ENCODE measurements at regions not wholly inside any gene's neighbourhood (a gene's known extent, or its start where the extent isn't known, plus 50 kb on each side); places are given as distances from the start of the nearest gene placed in this dataset.
"Not testable (repeated sequence)": the region's sequence is repeated elsewhere in the genome, so short reads cannot be mapped to it uniquely, and the experiment has no call there.

DNA sequence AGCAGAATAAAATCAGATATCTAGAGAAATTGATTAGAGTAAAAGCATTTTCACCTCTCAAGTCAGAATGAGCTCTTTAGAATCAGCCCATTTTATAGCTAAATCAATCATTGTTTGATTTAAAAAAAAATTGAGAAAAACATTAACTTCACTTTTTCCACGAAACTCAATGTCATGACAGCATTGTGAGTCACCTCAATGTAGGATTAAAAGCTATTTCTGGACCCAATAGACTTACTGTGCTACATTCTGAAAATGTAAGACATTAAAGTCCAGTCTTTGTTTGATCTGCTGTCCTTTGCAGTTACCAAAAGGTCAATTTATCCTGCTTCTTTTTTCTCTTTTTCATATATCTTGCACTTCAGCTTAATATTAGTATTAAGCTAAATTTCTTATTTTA, 519.4 kb upstream of the ZNF337 start:
- peak; percentile 47 for DNase-seq (ENCODE audit: low read depth)

DNA sequence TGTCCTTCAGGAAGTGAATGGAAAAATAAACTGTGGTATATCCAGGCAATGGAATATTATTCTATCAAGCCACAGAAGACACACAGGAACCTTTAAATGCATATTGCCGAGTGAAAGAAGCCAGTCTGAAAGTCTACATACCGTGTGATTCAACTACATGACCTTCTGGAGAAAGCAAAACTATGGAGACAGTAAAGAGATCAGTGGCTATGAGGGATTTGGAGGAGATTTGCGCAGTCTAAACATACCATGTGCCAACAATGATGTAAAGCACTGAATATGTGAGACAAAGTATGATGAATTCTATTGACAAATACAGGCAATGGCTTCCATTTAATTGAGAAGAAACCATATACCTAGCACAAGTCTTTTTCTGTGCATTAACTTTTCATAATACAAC, 518.3 kb upstream of the ZNF337 start:
- DNase-seq (ENCODE audit: low read depth) = peak; percentile 46

DNA sequence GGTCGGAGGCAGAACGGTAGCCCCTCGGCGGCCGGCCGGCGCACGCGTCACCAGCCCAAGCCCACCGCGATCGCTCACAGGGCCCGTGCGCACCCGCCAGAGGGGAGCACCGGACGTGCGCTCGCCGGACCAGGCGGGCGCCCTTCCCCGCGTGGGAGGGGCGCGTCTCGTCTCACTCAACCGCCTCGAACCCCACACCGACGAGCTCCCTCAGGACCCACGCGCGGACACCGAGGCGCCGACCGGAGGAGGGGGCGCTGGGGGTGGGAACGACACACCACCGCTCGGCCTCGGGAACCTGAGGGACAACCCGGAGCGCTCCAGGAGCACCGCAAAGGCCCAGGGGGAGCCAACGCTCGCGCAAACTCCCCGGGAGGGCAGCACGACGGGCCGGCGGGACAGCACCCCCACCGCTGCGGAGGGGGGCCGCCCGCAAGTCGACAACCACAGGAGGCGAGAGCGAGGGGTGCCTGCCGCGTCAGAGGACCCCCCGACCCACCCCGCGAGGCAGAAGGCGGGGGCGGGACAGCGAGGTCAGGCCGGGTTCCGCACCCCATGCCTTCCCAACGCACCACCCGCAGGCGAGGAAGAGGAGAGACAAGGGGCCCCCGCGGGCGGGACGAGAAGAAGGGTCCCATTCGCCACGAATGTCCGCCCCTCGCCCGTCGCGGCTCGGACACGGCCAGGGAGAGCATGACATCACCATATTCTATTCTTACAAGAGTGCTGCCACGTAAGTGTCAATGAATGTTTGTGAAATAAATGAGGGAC, 512.7 kb upstream of the ZNF337 start:
- DNase-seq (ENCODE audit: low read depth) = peak; percentile 15

DNA sequence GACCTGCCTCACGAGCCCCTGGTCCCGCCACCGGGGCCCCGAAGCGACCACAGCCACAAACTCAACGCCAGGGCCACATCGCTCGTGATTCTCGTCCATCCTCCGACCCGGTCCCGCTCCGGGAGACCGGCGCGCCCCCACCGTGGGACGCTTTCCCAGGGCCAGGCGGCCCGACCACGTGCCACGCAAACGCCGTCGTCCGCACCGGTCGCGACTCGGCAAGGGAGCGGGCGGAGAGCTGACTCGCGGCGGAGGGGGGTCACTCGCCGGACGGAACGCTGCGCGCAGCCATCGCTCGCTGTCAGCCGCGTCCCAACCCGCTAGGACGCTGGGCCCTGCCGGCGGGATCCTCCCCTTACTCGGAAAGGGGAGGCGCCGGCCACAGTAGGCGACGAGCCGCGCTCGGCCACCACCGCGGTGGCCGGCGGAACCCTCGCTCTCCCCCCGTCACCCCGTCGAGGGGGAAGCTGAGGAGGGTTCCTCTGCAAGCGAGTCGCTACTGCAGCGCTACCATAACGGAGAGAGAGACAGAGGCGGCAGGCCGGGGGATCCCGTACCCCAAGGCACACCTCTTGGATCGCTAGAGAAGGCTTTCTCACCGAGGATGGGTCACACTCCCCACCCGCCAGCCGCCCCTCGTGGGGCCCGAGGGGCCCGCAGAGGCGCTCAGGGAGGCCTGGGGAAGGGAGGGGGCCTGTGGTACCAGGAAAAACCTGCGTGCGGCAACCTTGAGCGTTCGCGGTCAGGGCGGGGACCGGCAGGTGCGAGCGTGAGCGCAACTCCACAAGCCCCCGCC, 511.8 kb upstream of the ZNF337 start:
- DNase-seq (ENCODE audit: low read depth) = no peak

DNA sequence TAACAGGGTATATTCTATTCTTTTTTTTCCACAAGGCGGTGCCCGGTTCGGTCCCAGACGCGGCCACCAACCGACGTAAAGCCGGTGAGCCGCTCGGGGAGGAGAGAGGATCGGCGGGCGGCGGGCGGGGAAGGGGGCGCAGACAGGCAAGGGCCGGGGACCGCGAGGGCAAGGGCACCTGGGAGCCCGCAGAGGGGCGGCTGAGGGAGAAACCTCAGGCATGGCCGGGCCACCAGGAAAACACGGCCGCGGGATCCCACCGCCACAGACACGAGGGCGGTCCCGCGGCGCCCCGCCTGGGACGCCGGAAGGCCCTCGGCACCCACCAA, 511.3 kb upstream of the ZNF337 start:
- not testable (repeated sequence) for DNase-seq (ENCODE audit: low read depth)

DNA sequence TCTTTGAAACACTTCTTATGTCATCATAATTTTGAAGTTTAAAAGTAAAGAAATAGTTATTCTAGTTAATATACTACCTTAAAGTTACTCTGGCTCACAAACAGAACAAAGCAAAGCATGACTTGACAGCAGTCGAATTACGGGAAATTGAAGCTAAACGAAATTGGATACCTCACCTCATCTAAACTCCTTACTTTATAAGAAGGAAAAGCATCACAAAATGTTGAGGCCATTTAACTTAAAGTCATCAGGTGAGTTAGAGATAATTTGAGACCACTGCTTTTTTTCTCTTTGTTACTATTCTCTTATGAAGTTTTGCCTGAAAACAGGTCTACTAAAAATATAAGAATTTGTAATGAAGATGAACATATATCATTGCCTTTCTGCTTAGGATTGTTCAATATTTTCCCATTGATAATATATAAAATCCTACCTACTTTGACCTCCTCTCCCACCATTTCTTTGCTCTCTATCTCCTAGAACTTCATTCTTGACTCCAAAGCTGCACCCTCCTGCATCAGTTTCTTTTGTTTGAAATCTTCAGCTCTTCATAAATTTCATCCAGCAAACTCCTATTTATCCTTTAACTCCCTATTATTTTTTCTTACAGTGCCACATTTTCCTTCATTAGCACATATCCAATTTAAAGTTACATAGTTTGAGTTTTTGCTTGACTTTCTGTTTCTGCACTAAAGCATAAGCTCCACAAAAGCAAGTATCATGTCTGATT, 510.7 kb upstream of the ZNF337 start:
- no peak for DNase-seq (ENCODE audit: low read depth)

DNA sequence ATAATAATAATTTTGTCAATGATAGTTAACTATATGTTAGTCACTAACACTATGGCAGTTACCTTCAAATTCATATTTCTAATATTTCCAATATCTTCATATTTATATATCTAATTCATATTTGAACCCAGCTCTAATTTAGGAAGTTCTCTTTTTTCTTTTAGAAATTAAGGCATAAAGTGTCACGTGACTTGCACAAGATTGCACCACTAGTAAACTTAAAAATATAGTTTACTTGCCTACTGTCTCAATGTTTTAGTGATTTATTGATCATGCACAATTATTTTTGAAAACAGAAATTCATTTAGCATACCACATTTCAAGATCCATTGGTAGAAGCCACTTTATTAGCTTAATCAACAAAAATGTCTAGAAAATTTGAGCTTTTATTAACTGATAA, 508.7 kb upstream of the ZNF337 start:
- no peak for DNase-seq (ENCODE audit: low read depth)

DNA sequence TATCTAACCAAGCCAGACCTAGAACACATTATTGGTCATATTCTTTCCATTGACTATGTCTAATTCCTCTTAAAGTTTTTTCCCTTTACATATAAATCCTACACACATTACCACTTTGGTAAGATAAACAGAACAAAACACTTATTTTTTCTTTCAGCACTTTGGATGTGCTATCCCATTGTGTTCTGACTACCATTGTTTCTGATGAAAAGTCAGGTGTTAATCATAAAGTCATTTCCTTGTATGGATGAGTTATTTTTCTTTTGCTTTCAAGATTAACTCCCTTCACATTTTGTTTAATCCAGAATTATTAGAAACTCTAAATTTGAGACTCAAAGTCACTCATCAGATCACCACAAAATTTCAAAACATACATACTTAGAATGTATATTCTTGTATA, 504.4 kb upstream of the ZNF337 start:
- DNase-seq (ENCODE audit: low read depth) = not testable (repeated sequence)

DNA sequence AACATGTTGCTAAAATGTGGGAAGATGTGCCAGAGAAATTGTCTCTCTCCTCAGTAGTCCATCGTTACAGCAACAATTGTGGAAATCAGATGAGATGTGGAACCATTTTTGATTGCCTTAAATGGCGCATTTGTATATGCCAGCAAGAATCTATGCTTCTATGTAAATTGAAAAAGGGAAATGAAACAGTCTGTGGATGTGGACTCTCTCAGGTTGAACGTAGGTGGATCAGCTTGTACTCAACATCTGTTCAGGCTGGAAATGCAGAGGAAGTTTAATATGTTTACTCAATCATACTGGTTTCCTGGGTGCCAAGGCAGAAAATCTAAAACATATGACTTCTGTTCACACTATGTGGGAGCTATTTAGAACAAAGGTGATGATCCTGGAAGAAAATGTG, 490.7 kb upstream of the ZNF337 start:
- DNase-seq (ENCODE audit: low read depth) = not testable (repeated sequence)

DNA sequence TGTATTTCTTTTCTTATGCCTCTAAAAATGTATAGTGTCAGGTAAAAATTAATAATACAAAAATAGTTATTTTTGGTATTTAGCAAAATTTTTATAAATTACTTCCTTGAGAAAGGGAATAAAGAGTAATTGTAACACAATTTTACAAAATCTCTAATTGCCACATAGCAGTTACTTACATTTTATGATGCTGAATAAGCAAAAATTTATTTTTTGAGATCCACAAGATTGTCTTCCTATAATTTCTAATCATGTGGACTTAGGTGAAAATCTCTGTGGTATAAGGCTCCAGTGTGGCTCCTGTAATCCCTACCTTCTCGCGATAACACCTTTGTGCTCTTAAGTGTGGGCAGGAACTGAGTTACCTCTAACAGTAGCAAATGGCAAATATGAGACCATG, 487.1 kb upstream of the ZNF337 start:
- DNase-seq (ENCODE audit: low read depth) = not testable (repeated sequence)

DNA sequence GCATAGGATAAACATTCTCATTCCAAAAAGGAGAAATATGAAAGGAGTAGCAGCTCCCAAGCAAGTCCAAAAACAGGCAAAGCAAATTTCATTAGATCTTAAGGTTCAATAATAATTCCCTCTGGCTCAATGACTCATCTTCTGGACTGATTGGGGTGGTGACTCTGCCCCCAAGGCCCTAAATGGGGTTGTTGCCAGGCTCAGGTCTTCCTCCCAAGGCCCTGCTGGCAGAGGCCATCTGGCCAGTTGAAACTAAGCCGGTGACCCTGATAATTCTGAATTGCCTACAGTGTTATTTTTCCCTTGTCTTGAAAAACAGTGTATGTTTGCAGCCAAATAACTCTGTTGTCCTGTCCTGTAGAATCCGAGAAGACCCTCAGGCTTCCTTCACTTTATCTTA, 484.7 kb upstream of the ZNF337 start:
- DNase-seq (ENCODE audit: low read depth) = not testable (repeated sequence)

DNA sequence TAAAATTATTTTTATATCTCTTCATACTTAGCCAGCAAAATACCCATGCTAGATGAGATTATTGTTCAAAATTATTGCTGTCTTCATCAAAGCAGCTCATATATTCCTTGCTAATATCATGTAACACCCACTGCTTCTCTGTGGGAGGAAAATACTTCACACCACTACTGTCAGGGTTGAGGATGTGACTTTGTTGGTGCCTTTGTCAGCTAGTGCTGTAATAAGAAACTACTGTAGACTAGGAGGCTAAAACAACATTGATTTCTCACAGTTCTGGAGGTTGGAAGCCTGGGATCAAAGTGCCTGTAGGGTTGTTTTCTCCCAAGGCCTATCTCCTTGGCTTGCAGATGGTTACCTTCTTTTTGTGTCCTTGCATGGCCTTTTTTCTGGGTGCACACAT, 475.2 kb upstream of the ZNF337 start:
- not testable (repeated sequence) for DNase-seq (ENCODE audit: low read depth)

DNA sequence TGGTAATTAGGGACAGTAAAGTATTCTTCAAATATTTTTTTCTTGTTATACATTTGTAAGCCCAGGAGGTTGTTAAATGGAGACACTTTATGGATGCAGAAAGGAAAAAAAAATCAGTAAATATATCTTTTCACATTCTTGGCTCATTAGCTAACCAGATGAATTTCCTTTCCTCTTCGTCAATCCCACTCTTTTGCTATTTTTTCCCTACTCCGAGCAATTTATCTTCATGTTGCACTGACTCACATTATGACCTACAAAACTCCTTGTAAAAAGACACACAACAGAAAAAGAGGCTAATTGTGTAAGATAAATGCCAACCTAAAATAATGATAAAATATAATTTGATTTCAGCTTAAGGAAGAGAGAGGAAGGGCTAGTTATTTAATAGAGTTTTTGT, 472.9 kb upstream of the ZNF337 start:
- DNase-seq (ENCODE audit: low read depth) = peak; percentile 81

DNA sequence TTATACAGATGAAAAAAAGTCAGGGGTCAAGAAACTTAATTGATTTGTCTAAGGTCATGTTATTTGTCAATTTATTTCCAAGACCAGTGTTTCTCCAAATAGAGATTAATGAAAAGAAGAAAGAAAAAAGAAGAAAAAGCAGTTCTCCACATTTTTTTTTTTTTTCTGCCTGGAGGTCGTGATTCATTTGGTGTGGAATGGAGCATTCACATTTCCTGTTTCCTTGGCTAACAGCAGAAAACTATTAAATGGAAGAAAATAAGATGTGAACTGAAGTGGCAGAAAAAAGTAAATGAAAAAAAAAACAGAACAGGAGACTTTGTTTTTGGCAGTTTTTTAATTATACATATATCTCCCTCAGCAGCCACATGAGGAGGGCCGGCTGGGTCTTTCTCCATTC, 470.8 kb upstream of the ZNF337 start:
- peak; percentile 71 for DNase-seq (ENCODE audit: low read depth)

DNA sequence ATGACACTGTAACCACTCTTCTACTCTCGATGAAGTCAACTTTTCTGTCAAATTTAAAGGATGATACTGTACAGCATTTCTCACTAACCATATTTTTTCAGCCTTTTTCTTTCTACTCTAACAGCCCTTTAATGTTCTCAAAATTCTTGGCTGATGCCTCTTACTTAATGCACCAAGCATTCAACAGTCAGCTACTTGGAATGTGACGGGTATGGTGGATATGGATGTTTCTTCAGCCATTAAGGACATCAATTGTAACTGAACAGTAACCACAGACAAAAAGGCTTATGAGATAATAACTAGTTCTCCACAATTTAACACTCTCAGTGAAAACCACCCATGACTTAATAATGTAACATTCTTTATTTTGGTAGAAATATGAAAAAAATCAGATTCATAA, 467.2 kb upstream of the ZNF337 start:
- peak; percentile 93 for DNase-seq (ENCODE audit: low read depth)

DNA sequence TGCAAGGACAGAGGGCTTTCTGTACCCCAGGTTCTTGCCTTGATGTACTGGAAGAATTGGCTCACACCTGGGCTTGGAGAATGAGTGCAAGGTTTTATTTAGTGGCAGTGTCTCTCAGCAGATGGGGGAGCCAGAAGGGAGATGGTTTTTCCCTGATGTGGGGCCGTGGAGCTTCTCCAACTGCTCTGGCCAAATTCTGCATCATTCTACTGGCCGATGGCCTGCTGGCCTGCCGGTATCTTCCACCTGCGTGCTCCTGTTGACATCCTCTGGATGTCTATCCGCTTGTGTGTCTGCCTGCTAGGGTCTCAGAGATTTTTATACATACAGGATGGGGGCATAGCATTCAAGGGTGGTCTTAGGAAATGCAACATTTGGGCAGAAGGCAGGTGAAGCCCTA, 466.5 kb upstream of the ZNF337 start:
- DNase-seq (ENCODE audit: low read depth) = not testable (repeated sequence)

DNA sequence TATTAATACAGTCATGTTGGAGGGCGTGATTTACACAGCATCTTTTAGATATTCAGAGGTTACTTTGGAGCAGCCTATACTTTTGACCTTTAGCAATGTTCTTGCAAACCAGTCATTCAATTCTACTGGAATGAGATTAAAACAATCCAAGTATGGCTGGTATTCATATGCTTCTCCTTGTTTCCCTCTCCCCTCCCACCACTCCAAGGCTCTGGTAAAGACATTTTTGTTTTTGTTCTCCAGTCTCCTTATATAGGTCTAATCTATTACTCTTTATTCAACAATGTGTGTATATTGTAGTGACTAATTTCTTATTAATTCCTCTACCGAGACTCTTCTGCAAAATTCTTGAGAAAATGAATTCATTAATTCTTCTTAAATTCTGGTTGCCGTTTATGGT, 465.1 kb upstream of the ZNF337 start:
- peak; percentile 63 for DNase-seq (ENCODE audit: low read depth)

DNA sequence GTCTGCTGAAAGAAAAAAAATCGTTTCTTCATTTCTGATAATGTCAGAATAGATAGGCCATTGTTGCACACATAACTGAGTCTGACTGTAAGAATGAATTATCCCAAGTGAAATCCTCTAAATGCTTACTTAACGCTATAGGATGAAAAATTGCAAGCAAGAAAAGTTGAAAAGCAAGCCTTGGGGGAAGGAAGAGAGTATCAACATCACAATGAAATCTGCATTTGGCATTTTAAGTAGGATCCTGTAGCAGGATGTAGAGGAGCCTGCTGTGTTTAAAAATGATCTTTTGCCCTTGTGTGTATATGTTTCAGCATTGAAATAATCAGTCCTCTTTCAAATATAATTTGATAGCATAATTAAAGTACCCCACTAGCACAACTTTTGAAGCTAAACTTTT, 464.3 kb upstream of the ZNF337 start:
- not testable (repeated sequence) for DNase-seq (ENCODE audit: low read depth)

DNA sequence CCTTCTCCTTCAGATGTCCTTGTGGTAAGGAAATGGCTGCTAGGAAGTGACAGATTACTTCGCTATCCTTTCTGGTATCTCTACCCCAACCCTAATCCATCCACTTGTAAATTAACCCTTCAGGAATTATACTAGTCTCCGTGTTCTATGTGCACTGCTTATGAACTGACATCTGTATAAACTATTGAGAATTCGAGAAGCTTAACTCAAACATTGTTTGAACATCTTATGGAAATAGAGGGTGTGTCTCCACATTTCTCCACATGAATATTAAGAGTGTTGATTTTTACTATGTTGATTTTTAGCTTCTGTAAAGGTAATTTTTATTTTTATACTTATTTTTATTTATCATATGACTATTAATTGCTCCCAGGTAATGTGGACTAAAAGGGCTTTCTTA, 457.6 kb upstream of the ZNF337 start:
- no peak for DNase-seq (ENCODE audit: low read depth)

DNA sequence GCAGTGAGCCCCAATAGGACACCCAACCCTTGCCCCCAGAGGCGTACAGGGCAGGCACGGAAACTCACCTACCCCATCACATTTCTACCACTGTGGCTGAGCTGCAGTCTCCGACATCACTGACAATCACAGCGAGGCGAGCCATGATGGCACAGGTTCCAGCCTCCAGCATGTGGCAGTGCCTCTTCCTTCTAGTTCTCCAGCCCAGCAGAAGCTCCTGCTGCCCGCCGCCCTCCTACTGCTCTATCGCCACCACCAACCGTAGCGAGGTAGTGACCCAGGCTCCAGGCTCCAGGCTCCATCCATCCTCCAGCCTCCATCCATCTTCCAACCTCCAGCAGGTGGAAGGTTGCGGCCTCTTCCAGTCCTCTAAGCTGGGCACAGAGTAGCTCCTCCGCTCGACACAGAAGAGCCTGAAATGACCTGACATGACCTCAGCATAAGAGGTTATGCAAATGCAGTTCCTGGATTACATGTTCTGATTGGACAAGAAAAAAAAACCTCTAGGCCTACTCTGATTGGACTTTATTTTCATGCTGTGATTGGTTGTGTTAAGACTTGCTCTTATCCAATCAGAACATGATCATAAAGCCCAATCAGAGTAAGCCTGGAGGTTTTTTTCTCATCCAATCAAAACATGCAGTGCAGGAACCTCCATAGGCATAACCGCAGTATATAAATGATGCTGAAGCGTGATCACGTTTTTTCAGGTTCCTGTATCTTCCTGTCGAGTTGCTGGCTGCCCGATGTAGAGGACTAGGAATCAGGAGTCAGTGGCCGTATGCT, 438.9 kb upstream of the ZNF337 start:
- DNase-seq (ENCODE audit: low read depth) = no peak

DNA sequence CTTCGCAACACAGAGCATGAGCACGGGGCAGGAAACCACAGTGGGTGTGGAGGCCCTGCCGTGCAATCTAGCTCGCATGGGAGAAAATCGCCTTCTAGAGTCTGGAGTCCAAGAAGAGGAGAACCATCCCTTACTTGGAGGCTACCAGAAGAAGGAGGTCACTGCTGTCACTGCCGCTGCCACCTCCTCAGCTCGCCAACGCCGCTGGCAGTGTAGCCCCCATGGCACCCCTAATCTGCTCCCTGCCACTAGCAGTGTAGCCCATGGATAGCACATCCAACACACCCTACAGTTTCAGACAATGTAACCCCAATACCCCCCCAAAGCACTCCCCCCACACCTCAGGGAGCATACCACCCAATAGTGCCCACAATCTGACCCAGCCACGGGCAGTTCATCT, 438.0 kb upstream of the ZNF337 start:
- no peak for DNase-seq (ENCODE audit: low read depth)

DNA sequence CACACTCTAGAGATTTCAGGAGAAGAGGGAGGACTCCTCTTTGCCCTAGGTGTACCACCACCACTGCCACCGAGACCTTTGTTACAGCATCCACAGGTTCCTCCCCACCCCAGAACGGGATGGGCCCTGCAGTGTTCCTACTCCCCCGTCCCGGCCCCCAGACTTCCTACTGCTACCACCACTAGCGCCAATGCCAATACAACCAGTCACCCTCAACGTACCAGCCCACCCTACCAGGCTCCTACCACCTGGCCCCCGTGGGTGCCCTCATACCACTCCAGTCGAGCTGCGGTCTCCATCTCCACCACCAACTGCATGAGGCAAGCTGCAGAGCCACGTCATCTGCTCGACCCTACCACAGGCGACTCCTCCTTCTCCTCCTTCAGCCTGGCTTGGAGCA, 437.1 kb upstream of the ZNF337 start:
- not testable (repeated sequence) for DNase-seq (ENCODE audit: low read depth)

All from EH (cell line).